Endodermal cell (in vitro differentiated cells): ENCODE measurements at regions not wholly inside any gene's neighbourhood (a gene's known extent, or its start where the extent isn't known, plus 50 kb on each side); places are given as distances from the start of the nearest gene placed in this dataset.

Experiments
- DNase-seq: peaks from one replicate; pipeline ENCODE4 v3.0.0-alpha.2; 2017
- H3K27ac ChIP-seq: 2 replicates; pipeline ENCODE4 v1.5.1; 2013; ENCODE audit warnings: mild to moderate bottlenecking, low read depth, low read length, moderate library complexity
- H3K27me3 ChIP-seq: 2 replicates; pipeline ENCODE4 v1.6.1; 2013; ENCODE audit warnings: mild to moderate bottlenecking, low read length, moderate library complexity; ENCODE audit not compliant: insufficient read depth, control insufficient read depth, poor library complexity, severe bottlenecking
- H3K36me3 ChIP-seq: 2 replicates; pipeline ENCODE4 v1.7.0; 2013; ENCODE audit warnings: mild to moderate bottlenecking, low read length, moderate library complexity; ENCODE audit not compliant: control insufficient read depth, insufficient read depth
- H3K4me1 ChIP-seq: one replicate; pipeline ENCODE4 v1.7.0; 2013; ENCODE audit warnings: low read length; ENCODE audit not compliant: control insufficient read depth, insufficient read depth
- H3K4me3 ChIP-seq: 2 replicates; pipeline ENCODE4 v1.5.1; 2013; ENCODE audit warnings: mild to moderate bottlenecking, low read length, moderate library complexity
- H3K9ac ChIP-seq: 2 replicates; pipeline ENCODE4 v1.6.1; 2013; ENCODE audit warnings: mild to moderate bottlenecking, low read length, moderate library complexity; ENCODE audit not compliant: poor library complexity, severe bottlenecking; ENCODE audit errors: extremely low read depth
- H3K9me3 ChIP-seq: 2 replicates; pipeline ENCODE4 v1.6.1; 2013; ENCODE audit warnings: mild to moderate bottlenecking, low read length, moderate library complexity; ENCODE audit not compliant: control insufficient read depth
- H3K27ac Mint-ChIP-seq: 2 replicates; pipeline ENCODE4 v1.8.0; 2020; ENCODE audit warnings: mixed read lengths
- H3K27me3 Mint-ChIP-seq: 2 replicates; pipeline ENCODE4 v1.8.0; 2021; ENCODE audit warnings: mild to moderate bottlenecking, mixed read lengths; ENCODE audit not compliant: insufficient read depth
- H3K36me3 Mint-ChIP-seq: 2 replicates; pipeline ENCODE4 v1.8.0; 2020; ENCODE audit warnings: low read depth, mixed read lengths
- H3K4me1 Mint-ChIP-seq: 2 replicates; pipeline ENCODE4 v1.8.0; 2020; ENCODE audit warnings: mixed read lengths
- H3K4me3 Mint-ChIP-seq: 2 replicates; pipeline ENCODE4 v1.8.0; 2020; ENCODE audit warnings: mild to moderate bottlenecking, moderate library complexity, mixed read lengths
- H3K9me3 Mint-ChIP-seq: 2 replicates; pipeline ENCODE4 v1.8.0; 2020; ENCODE audit warnings: mild to moderate bottlenecking, mixed read lengths
- WGBS, 2 experiments: methylation state at CpG; one replicate each; pipeline versions ENCODE4 v1.1.5 to v1.1.7; 2013; ENCODE audit warnings: missing lambda C conversion rate in 2 of 2, mixed read lengths in 1 of 2; ENCODE audit not compliant: insufficient coverage in 1 of 2, insufficient read length in 1 of 2; 5-methylcytosine and 5-hydroxymethylcytosine counted together
- TF ChIP-seq, protein P1 (sequence below): fragments of 200-600 bp; sonication (generic); conservative IDR thresholded peaks from 2 replicates; pipeline ENCODE4 v1.5.0; 2021; ENCODE audit warnings: antibody characterized with exemption, mild to moderate bottlenecking

- TF ChIP-seq, protein P1, sequence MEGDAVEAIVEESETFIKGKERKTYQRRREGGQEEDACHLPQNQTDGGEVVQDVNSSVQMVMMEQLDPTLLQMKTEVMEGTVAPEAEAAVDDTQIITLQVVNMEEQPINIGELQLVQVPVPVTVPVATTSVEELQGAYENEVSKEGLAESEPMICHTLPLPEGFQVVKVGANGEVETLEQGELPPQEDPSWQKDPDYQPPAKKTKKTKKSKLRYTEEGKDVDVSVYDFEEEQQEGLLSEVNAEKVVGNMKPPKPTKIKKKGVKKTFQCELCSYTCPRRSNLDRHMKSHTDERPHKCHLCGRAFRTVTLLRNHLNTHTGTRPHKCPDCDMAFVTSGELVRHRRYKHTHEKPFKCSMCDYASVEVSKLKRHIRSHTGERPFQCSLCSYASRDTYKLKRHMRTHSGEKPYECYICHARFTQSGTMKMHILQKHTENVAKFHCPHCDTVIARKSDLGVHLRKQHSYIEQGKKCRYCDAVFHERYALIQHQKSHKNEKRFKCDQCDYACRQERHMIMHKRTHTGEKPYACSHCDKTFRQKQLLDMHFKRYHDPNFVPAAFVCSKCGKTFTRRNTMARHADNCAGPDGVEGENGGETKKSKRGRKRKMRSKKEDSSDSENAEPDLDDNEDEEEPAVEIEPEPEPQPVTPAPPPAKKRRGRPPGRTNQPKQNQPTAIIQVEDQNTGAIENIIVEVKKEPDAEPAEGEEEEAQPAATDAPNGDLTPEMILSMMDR, result no peak
- H3K36me3 ChIP-seq, result no peaks in the 10 kb centered on the region
- H3K4me1 ChIP-seq, result no peaks in the 10 kb centered on the region
- Mint-ChIP-seq H3K36me3 (no peaks in the 10 kb centered on the region), H3K4me3 (no peak overlapping the region), H3K27me3 (no peaks in the 10 kb centered on the region), H3K9me3 (no peaks in the 10 kb centered on the region), H3K27ac (no peak overlapping the region), H3K4me1 (peaks cover 4% of the 10 kb centered on the region)
- H3K9ac ChIP-seq, result no peak overlapping the region
- H3K9me3 ChIP-seq, result no peaks in the 10 kb centered on the region
- DNase-seq, result no peak
- no peak overlapping the region for H3K4me3 ChIP-seq
- WGBS, 2 experiments, result 88 to 100% methylated on average over 1 to 3 of the region's 3 CpGs
- no peak overlapping the region for H3K27ac ChIP-seq
- no peaks in the 10 kb centered on the region for H3K27me3 ChIP-seq
These were observed 499.9 kb downstream of the KCTD12 start for GRCh38 chr13:76386321-76386720.

- no peaks in the 10 kb centered on the region for H3K9me3 Mint-ChIP-seq
- DNase-seq, result no peak
- H3K27me3 Mint-ChIP-seq, result no peaks in the 10 kb centered on the region
- H3K36me3 Mint-ChIP-seq, result no peaks in the 10 kb centered on the region
- H3K4me1 ChIP-seq, result no peaks in the 10 kb centered on the region
- no peak overlapping the region for H3K27ac ChIP-seq
- no peak overlapping the region for H3K9ac ChIP-seq
- no peaks in the 10 kb centered on the region for H3K27me3 ChIP-seq
- H3K4me3 ChIP-seq, result no peak overlapping the region
- TF ChIP-seq, protein P1, result no peak
- H3K27ac Mint-ChIP-seq, result no peak overlapping the region
- no peaks in the 10 kb centered on the region for H3K36me3 ChIP-seq
- WGBS, 2 experiments, result 97 to 100% methylated on average over 2 of the region's 2 CpGs
- H3K4me1 Mint-ChIP-seq, result peaks cover 4% of the 10 kb centered on the region
- H3K9me3 ChIP-seq, result no peaks in the 10 kb centered on the region
- no peak overlapping the region for H3K4me3 Mint-ChIP-seq
These were observed 500.6 kb downstream of the KCTD12 start for GRCh38 chr13:76385586-76385985.

- no peaks in the 10 kb centered on the region for H3K4me1 ChIP-seq
- H3K36me3 Mint-ChIP-seq, result no peaks in the 10 kb centered on the region
- no peak overlapping the region for H3K9ac ChIP-seq
- TF ChIP-seq, protein P1, result no peak
- peak overlapping the region; percentile 10 for H3K27ac Mint-ChIP-seq
- DNase-seq, result no peak
- no peak overlapping the region for H3K27ac ChIP-seq
- WGBS, 2 experiments, result 88% methylated on average over 2 of the region's 2 CpGs; no CpG with 5 or more reads in 1 of the 2 experiments
- H3K9me3 Mint-ChIP-seq, result no peaks in the 10 kb centered on the region
- H3K27me3 Mint-ChIP-seq, result no peaks in the 10 kb centered on the region
- no peak overlapping the region for H3K4me3 ChIP-seq
- H3K4me1 Mint-ChIP-seq, result peaks cover 4% of the 10 kb centered on the region
- no peak overlapping the region for H3K4me3 Mint-ChIP-seq
- no peaks in the 10 kb centered on the region for H3K36me3 ChIP-seq
- no peaks in the 10 kb centered on the region for H3K27me3 ChIP-seq
- no peaks in the 10 kb centered on the region for H3K9me3 ChIP-seq
These were observed 502.3 kb downstream of the KCTD12 start for GRCh38 chr13:76383676-76384461.
